ENCODE measurements at regions not wholly inside any gene's neighbourhood (a gene's known extent, or its start where the extent isn't known, plus 50 kb on each side); places are given as distances from the start of the nearest gene placed in this dataset.

DNA sequence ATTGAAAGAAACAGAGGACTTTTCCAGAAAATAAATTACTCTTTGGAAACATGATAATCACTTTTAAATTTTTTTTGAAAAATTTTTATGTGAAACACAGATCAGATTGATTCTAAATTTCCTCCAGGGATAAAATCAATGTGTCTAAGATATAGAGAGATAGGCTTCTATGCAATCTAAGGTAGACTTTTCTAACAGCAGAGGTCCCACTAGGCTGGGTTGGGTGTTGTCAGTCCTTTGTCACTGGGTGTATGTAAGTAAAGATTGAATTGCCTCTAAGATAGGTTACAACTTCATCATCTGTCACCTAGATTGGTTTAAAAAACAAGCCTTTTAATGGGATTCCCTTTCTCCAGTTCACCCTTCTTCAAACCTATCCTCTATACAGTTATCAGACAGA, 449.9 kb downstream of the DHX35 start:
- Histone ChIP-seq H3K36me3 (ENCODE audit: control insufficient read depth, insufficient read depth, low read length) (no peaks in the 10 kb centered on the region), H3K9ac (ENCODE audit: low read length) (no peak overlapping the region), H3K27ac (ENCODE audit: low read depth, low read length) (no peak overlapping the region), H3K27me3 (ENCODE audit: control insufficient read depth, insufficient read depth, low read length) (no peaks in the 10 kb centered on the region), H3K4me3 (ENCODE audit: low read length) (no peak overlapping the region), H3K4me1 (ENCODE audit: control insufficient read depth, insufficient read depth, low read length) (no peaks in the 10 kb centered on the region)

DNA sequence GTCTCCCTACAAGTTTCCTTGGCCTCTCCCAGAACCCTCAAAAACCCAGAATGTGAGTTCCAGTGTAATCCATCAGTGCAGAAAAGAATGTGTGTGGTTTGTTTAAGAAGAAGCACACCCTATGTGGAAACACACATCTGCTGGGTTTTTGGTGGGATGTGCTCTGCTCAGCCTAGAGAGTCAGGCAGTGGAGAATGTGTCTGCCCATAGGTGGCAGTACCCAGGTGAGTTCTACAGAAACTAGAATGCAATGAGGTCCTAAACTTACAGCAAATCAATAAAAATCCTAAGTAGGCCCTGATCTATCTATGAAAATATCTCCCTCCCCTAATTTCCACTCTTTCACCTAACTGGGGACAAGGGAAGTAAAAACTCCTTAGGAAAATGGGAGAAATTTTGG, 437.3 kb downstream of the DHX35 start:
- Histone ChIP-seq H3K27me3 (ENCODE audit: control insufficient read depth, insufficient read depth, low read length) (no peaks in the 10 kb centered on the region), H3K36me3 (ENCODE audit: control insufficient read depth, insufficient read depth, low read length) (no peaks in the 10 kb centered on the region), H3K9ac (ENCODE audit: low read length) (no peak overlapping the region), H3K27ac (ENCODE audit: low read depth, low read length) (no peak overlapping the region), H3K4me3 (ENCODE audit: low read length) (no peak overlapping the region), H3K4me1 (ENCODE audit: control insufficient read depth, insufficient read depth, low read length) (no peaks in the 10 kb centered on the region)

DNA sequence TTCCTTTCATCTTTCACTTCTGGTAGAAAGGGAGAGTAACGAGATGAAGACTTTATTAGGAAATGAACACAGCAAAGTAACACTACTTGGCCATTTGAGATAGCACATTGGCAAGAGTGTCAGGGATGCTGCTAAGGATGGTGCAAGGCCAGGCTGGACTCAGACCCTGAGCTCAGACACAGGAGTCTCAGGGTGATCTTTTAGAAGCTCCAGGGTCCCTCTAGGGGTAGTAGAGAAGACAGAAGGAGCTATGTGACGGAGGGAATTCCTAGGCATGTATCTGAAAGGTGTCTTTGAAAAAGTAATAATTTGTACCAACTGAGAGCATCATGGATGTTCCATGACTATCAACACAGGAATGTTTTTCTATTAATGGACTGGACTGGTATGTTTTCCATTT, 436.5 kb downstream of the DHX35 start:
- H3K36me3 ChIP-seq (ENCODE audit: control insufficient read depth, insufficient read depth, low read length): no peaks in the 10 kb centered on the region
- H3K9ac ChIP-seq (ENCODE audit: low read length): no peak overlapping the region
- no peaks in the 10 kb centered on the region for H3K4me1 ChIP-seq (ENCODE audit: control insufficient read depth, insufficient read depth, low read length)
- H3K27me3 ChIP-seq (ENCODE audit: control insufficient read depth, insufficient read depth, low read length): no peaks in the 10 kb centered on the region
- H3K27ac ChIP-seq (ENCODE audit: low read depth, low read length): no peak overlapping the region
- no peak overlapping the region for H3K4me3 ChIP-seq (ENCODE audit: low read length)

DNA sequence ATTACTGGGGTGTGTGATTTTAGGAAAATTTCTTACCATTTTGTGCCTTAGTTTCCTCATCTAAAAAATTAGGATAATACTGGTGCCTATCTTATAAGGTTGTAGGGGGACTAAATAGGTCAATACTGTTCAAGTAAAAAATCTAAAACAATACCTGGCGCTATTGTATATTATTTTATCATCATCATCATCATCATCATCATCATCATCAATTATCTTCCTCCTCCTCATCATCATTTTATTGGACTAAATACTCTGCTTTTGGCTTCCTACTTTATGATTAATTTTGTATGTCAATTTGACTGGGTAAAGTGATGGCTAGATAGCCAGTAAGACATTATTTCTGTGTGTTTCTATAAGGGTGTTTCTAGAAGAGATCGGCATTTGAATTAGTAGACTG, 435.5 kb downstream of the DHX35 start:
- no peaks in the 10 kb centered on the region for H3K27me3 ChIP-seq (ENCODE audit: control insufficient read depth, insufficient read depth, low read length)
- no peak overlapping the region for H3K4me3 ChIP-seq (ENCODE audit: low read length)
- H3K36me3 ChIP-seq (ENCODE audit: control insufficient read depth, insufficient read depth, low read length): no peaks in the 10 kb centered on the region
- H3K9ac ChIP-seq (ENCODE audit: low read length): no peak overlapping the region
- no peaks in the 10 kb centered on the region for H3K4me1 ChIP-seq (ENCODE audit: control insufficient read depth, insufficient read depth, low read length)
- H3K27ac ChIP-seq (ENCODE audit: low read depth, low read length): no peak overlapping the region

DNA sequence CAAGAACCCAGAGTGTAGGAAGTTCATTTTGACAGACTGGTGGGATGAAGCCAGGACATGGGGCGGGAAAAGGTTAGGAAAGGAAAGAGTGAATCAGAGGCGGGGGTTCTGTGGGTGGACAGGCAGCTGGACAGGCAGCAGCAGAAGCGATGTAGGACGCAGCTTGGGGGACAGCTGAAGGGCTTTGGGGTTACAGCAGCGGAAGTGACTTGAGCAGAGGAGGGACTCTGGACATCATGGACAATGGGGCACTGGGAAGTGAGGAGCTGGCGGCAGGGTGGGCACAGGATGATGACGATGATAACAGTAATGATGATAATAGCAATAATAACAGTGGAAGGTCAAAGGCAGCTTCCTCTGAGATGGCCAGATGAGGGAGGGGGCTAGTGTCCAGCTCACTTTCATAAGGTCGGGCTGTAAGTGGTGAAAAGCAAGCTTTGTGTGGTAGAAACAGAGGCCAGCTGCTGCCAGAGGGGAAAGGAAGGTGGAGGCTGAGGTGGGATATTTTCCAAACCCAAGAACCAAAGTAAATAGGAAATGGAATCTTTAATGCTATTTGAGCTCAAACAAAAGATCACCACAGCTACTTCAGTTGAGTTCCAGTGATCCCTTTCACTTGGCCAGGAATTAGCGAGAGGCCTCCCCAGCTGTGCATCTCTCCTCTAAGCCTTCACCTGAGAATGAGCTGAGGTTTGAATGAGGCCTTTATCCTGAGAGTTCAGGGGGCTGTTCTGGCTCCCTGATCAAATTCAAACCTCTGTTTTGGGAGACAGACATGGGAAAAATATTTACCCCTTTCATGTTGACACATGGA, 433.5 kb downstream of the DHX35 start:
- Histone ChIP-seq H3K27me3 (ENCODE audit: control insufficient read depth, insufficient read depth, low read length) (no peaks in the 10 kb centered on the region), H3K4me1 (ENCODE audit: control insufficient read depth, insufficient read depth, low read length) (no peaks in the 10 kb centered on the region), H3K27ac (ENCODE audit: low read depth, low read length) (no peak overlapping the region), H3K9ac (ENCODE audit: low read length) (no peak overlapping the region), H3K36me3 (ENCODE audit: control insufficient read depth, insufficient read depth, low read length) (no peaks in the 10 kb centered on the region), H3K4me3 (ENCODE audit: low read length) (no peak overlapping the region)

DNA sequence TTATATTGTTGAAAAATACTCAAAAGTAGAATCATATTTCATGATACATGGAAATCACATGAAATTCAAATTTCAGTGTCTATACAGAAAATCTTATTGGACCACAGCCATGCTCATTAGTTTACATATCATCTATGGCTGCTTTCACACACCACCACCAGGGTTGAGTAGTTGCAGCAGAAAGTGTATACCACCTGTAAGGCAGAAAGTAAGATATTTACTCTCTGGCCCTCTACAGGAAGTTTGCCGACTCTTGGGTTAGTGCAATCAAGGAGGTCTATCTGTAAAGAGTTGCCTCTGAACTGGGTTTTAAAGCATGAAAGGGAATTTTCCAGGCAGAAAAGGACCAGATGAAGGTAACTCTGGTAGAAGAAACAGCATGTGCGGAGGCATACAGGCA, 432.3 kb downstream of the DHX35 start:
- Histone ChIP-seq H3K4me3 (ENCODE audit: low read length) (no peak overlapping the region), H3K9ac (ENCODE audit: low read length) (no peak overlapping the region), H3K27me3 (ENCODE audit: control insufficient read depth, insufficient read depth, low read length) (no peaks in the 10 kb centered on the region), H3K36me3 (ENCODE audit: control insufficient read depth, insufficient read depth, low read length) (no peaks in the 10 kb centered on the region), H3K27ac (ENCODE audit: low read depth, low read length) (no peak overlapping the region), H3K4me1 (ENCODE audit: control insufficient read depth, insufficient read depth, low read length) (no peaks in the 10 kb centered on the region)

DNA sequence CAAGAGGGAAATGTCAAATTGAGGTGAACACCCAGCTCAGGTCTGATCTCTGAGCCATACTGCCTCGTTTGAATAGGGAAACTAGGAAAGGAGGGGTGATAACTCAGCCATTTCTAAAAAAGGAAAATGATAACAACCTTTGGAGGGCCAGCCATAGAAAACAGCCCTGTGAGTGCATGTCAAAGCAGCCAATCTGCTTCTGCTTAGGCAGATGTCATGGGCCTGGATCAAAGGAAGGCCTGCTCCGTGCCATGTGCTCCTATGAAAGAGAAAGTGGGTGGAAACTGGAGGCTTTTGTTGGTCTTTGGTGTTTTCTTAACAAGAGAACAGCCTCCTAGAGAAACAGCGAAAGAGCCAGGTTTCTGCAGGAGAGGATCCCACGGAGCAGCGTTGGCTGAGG, 428.0 kb downstream of the DHX35 start:
- no peak overlapping the region for H3K4me3 ChIP-seq (ENCODE audit: low read length)
- no peaks in the 10 kb centered on the region for H3K36me3 ChIP-seq (ENCODE audit: control insufficient read depth, insufficient read depth, low read length)
- no peaks in the 10 kb centered on the region for H3K27me3 ChIP-seq (ENCODE audit: control insufficient read depth, insufficient read depth, low read length)
- H3K9ac ChIP-seq (ENCODE audit: low read length): no peak overlapping the region
- no peaks in the 10 kb centered on the region for H3K4me1 ChIP-seq (ENCODE audit: control insufficient read depth, insufficient read depth, low read length)
- no peak overlapping the region for H3K27ac ChIP-seq (ENCODE audit: low read depth, low read length)

DNA sequence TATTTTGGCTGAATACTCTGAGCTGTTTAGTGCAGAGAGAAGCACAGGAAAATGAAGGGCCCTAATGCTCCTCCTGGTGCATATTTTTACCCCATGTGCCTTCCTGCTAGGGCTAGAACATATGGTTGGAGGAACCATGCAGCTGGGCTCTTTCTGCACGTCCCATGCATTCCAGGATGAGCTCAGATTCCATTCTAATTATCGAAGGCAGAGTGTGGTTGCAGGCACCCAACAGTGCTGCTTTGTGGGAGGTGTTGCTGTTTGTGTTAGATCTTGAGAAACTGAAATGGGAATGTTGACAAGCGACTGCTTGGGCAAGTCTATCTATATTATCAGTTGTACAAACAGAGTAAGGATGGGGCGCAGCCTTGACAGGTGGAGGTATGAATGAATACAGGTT, 419.5 kb downstream of the DHX35 start:
- Histone ChIP-seq H3K9ac (ENCODE audit: low read length) (no peak overlapping the region), H3K36me3 (ENCODE audit: control insufficient read depth, insufficient read depth, low read length) (no peaks in the 10 kb centered on the region), H3K27ac (ENCODE audit: low read depth, low read length) (no peak overlapping the region), H3K27me3 (ENCODE audit: control insufficient read depth, insufficient read depth, low read length) (no peaks in the 10 kb centered on the region), H3K4me3 (ENCODE audit: low read length) (no peak overlapping the region), H3K4me1 (ENCODE audit: control insufficient read depth, insufficient read depth, low read length) (no peaks in the 10 kb centered on the region)

DNA sequence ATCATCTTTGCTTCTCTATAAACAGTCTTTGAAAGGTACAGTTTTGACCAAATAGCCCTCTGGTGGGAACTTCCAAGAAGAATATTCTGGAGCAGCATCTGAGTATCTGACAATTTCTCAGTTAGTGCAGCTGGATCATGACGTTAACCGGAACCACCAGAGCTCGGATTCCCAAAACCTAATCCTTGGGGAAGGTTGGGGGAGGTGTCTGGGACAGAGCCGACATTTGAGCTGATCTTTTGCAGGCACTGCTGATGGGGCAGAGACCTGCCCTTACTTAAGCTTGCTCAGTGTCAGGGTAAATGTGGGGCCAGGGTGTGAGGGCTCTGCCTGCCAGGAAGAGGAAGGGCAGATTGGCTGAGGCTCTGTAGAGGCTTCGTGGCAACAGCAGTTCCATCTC, 416.6 kb downstream of the DHX35 start:
- no peaks in the 10 kb centered on the region for H3K27me3 ChIP-seq (ENCODE audit: control insufficient read depth, insufficient read depth, low read length)
- no peaks in the 10 kb centered on the region for H3K4me1 ChIP-seq (ENCODE audit: control insufficient read depth, insufficient read depth, low read length)
- H3K9ac ChIP-seq (ENCODE audit: low read length): no peak overlapping the region
- no peak overlapping the region for H3K27ac ChIP-seq (ENCODE audit: low read depth, low read length)
- no peaks in the 10 kb centered on the region for H3K36me3 ChIP-seq (ENCODE audit: control insufficient read depth, insufficient read depth, low read length)
- H3K4me3 ChIP-seq (ENCODE audit: low read length): no peak overlapping the region

DNA sequence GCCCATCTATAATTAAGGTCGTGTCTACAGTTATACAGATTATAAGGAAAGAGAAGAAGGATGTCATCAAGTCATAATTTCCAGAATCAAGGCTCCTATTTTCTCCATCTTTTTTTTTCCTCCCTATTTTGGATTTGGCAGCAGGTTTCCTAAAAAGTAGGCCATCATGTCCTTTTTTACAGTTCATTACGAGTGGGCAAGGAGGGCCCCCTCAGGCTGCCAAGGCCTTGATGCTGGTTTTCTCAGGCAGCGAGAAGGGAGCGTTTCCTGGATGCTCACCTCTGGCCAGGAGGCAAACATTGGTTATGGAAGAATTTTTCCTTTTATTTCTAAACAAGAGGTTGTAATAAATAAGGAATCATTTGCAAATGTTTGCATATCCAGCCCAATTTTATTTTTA, 414.6 kb downstream of the DHX35 start:
- Histone ChIP-seq H3K27me3 (ENCODE audit: control insufficient read depth, insufficient read depth, low read length) (no peaks in the 10 kb centered on the region), H3K36me3 (ENCODE audit: control insufficient read depth, insufficient read depth, low read length) (no peaks in the 10 kb centered on the region), H3K27ac (ENCODE audit: low read depth, low read length) (no peak overlapping the region), H3K4me3 (ENCODE audit: low read length) (no peak overlapping the region), H3K4me1 (ENCODE audit: control insufficient read depth, insufficient read depth, low read length) (no peaks in the 10 kb centered on the region), H3K9ac (ENCODE audit: low read length) (no peak overlapping the region)

DNA sequence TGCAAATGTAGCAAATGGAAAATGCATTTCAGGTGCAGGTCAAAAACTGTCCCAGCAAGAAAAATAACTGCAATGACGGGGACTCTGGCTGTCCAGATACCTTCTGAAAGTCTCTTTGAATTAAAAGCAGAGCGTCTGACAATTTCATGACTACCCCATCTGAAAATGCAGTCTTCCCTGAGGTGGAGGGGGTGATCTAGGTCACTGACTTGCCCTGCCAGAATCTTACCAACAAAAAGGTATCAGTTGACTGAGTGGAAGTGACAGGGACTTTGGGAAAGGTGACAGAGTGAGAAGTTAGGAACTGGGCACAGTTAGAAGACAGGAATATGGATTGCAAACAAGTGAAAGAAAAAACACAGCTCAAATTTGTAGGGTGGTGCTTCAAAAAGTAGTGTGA, 402.2 kb downstream of the DHX35 start:
- no peak overlapping the region for H3K9ac ChIP-seq (ENCODE audit: low read length)
- H3K4me3 ChIP-seq (ENCODE audit: low read length): no peak overlapping the region
- no peaks in the 10 kb centered on the region for H3K4me1 ChIP-seq (ENCODE audit: control insufficient read depth, insufficient read depth, low read length)
- no peaks in the 10 kb centered on the region for H3K27me3 ChIP-seq (ENCODE audit: control insufficient read depth, insufficient read depth, low read length)
- no peaks in the 10 kb centered on the region for H3K36me3 ChIP-seq (ENCODE audit: control insufficient read depth, insufficient read depth, low read length)
- H3K27ac ChIP-seq (ENCODE audit: low read depth, low read length): no peak overlapping the region

DNA sequence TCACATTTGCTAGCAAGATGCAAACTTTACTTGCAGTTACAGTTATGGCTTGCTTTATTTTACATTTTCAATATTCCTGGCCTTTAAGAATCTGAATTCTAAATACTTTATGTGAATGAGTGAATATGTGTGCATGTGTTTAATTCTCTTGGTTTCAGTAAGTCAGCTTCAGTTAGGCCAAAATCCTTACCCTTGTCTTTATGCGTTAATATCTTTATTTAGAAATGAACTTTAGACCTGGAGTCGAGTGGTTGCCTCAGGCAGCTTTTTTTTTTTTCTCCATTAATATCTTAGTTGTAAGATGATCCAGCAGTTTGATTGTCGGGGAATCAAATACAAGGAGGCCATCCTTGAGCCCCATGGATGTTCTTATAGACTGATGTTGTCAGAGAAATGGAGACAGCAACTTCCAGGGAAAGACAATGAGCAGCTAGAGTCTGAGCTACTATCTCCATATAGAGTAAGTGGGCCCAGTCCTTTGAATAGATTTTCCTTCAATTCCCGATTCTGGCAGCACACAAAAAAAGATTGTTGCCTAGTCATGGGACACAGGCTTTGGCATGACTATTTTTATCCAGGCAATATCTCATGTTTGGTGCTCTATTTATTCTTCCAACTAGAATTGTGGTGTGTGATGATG, 398.0 kb downstream of the DHX35 start:
- H3K9ac ChIP-seq (ENCODE audit: low read length): no peak overlapping the region
- no peak overlapping the region for H3K4me3 ChIP-seq (ENCODE audit: low read length)
- H3K27me3 ChIP-seq (ENCODE audit: control insufficient read depth, insufficient read depth, low read length): no peaks in the 10 kb centered on the region
- H3K4me1 ChIP-seq (ENCODE audit: control insufficient read depth, insufficient read depth, low read length): no peaks in the 10 kb centered on the region
- H3K27ac ChIP-seq (ENCODE audit: low read depth, low read length): no peak overlapping the region
- no peaks in the 10 kb centered on the region for H3K36me3 ChIP-seq (ENCODE audit: control insufficient read depth, insufficient read depth, low read length)

DNA sequence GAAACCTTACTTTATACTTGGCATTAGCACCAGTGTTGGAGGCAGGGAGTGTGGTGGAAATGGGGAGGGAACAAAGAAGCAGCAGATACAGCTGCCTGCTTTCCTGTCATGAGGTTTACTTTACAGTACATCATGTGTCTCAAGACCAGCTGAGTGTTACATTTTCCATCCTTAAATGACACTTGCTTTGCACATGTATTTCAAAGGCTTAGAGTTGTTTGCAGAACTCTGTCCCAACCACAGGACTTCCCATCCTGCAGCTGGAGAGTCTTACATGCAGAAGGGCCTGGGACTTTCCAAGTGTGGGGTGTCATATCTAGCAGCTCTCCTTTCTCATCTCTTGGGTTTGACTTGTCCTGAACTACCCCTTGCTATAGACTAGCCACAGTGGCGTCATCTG, 395.9 kb downstream of the DHX35 start:
- H3K36me3 ChIP-seq (ENCODE audit: control insufficient read depth, insufficient read depth, low read length): no peaks in the 10 kb centered on the region
- no peak overlapping the region for H3K9ac ChIP-seq (ENCODE audit: low read length)
- no peak overlapping the region for H3K27ac ChIP-seq (ENCODE audit: low read depth, low read length)
- H3K4me3 ChIP-seq (ENCODE audit: low read length): no peak overlapping the region
- no peaks in the 10 kb centered on the region for H3K27me3 ChIP-seq (ENCODE audit: control insufficient read depth, insufficient read depth, low read length)
- no peaks in the 10 kb centered on the region for H3K4me1 ChIP-seq (ENCODE audit: control insufficient read depth, insufficient read depth, low read length)

All from rectal smooth muscle tissue (tissue), 1 donor.